ENCODE measurements at regions not wholly inside any gene's neighbourhood (a gene's known extent, or its start where the extent isn't known, plus 50 kb on each side); places are given as distances from the start of the nearest gene placed in this dataset.

DNA sequence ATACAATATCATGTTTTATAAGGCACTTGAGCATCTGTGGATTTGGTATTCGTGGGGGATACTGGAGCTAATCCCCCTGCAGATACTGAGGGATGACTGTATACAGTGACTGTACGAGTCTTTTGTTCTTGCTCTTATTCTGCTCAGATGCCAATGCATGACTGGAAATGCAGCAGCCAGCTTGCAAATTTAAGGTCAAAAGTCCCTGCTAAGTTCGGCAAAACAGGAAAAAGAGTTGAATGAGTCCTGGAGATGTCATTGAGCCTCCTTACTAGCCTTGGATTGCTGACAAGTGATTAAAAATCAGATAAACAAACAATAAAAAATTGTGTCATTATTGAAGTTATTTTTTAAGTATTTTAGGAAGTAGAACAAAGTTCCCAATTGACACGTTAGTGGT, 599.3 kb upstream of the IMPG1 start:
- H3K36me3 ChIP-seq (replicated peaks; ENCODE audit: low read depth, low read length), result no peaks in the 10 kb centered on the region
- H3K9ac ChIP-seq (ENCODE audit: low read length), result no peak overlapping the region
- no peak overlapping the region for H3K27ac ChIP-seq (ENCODE audit: low read length)
- H3K9me3 ChIP-seq (ENCODE audit: insufficient read depth, low read length), result no peaks in the 10 kb centered on the region
- no peak overlapping the region for H3K4me2 ChIP-seq (ENCODE audit: low read length)
- peaks cover 28% of the 10 kb centered on the region for H3K4me1 ChIP-seq (ENCODE audit: low read length)
- H3K27me3 ChIP-seq (ENCODE audit: low read depth, low read length), result no peaks in the 10 kb centered on the region
- H4K20me1 ChIP-seq (ENCODE audit: insufficient read depth, low read length), result no peaks in the 10 kb centered on the region
- H3K79me2 ChIP-seq (ENCODE audit: low read length), result no peaks in the 10 kb centered on the region
- TF ChIP-seq, protein P1, sequence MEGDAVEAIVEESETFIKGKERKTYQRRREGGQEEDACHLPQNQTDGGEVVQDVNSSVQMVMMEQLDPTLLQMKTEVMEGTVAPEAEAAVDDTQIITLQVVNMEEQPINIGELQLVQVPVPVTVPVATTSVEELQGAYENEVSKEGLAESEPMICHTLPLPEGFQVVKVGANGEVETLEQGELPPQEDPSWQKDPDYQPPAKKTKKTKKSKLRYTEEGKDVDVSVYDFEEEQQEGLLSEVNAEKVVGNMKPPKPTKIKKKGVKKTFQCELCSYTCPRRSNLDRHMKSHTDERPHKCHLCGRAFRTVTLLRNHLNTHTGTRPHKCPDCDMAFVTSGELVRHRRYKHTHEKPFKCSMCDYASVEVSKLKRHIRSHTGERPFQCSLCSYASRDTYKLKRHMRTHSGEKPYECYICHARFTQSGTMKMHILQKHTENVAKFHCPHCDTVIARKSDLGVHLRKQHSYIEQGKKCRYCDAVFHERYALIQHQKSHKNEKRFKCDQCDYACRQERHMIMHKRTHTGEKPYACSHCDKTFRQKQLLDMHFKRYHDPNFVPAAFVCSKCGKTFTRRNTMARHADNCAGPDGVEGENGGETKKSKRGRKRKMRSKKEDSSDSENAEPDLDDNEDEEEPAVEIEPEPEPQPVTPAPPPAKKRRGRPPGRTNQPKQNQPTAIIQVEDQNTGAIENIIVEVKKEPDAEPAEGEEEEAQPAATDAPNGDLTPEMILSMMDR (IDR thresholded peaks at IDR 0.05; ENCODE audit: low read depth, low read length), result no peak
- no peak for TF ChIP-seq EZH2phosphoT487 (IDR thresholded peaks at IDR 0.05; ENCODE audit: low read depth)
- H3K4me3 ChIP-seq (ENCODE audit: low read length), result no peak overlapping the region
- no peak overlapping the region for H2AFZ ChIP-seq (ENCODE audit: low read depth, low read length)

DNA sequence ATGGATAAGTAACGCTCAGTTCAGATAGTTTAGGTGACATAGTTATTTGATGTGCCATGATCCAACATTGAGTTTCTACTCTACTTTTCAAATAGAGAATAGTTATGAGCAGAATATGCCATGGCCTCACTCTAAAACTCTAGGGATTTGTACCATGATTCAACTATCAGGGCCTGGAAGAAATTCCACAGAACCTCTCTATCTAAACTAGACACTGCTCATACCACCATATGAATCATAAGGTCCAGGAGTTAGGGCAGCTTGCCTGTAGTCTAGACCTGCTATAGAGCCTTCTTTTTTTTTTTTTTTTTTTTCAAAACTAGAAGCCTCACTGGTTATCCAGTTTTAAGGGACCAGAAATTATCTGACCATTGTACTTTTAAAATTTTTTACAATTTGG, 571.8 kb upstream of the IMPG1 start:
- no peaks in the 10 kb centered on the region for H3K4me1 ChIP-seq (ENCODE audit: low read length)
- H4K20me1 ChIP-seq (ENCODE audit: insufficient read depth, low read length), result no peaks in the 10 kb centered on the region
- no peak for TF ChIP-seq EZH2phosphoT487 (IDR thresholded peaks at IDR 0.05; ENCODE audit: low read depth)
- TF ChIP-seq, protein P1 (IDR thresholded peaks at IDR 0.05; ENCODE audit: low read depth, low read length), result no peak
- no peaks in the 10 kb centered on the region for H3K9me3 ChIP-seq (ENCODE audit: insufficient read depth, low read length)
- no peak overlapping the region for H3K27ac ChIP-seq (ENCODE audit: low read length)
- no peak overlapping the region for H2AFZ ChIP-seq (ENCODE audit: low read depth, low read length)
- no peaks in the 10 kb centered on the region for H3K27me3 ChIP-seq (ENCODE audit: low read depth, low read length)
- no peaks in the 10 kb centered on the region for H3K79me2 ChIP-seq (ENCODE audit: low read length)
- H3K4me2 ChIP-seq (ENCODE audit: low read length), result no peak overlapping the region
- H3K4me3 ChIP-seq (ENCODE audit: low read length), result no peak overlapping the region
- H3K9ac ChIP-seq (ENCODE audit: low read length), result no peak overlapping the region
- H3K36me3 ChIP-seq (replicated peaks; ENCODE audit: low read depth, low read length), result no peaks in the 10 kb centered on the region

DNA sequence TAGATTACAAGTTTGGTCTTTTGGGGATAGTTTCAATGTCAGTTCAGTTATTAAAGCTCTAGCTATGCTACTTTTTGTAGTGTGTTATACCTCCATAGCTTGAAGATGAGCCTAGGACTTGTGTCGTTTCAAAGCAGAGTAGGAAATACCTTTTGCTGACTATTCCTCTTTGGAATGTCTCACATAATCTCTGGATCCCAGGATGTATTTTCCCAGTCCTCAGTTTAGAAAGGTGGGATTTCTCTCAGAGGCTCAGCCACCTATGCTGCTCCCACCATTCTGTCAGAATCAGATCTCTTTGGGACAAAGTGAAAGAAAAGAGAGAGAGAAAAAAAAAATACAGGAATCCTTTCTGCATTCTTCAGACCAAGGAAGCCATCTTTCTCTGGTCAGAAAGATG, 567.5 kb upstream of the IMPG1 start:
- Histone ChIP-seq H4K20me1 (ENCODE audit: insufficient read depth, low read length) (no peaks in the 10 kb centered on the region), H3K27ac (ENCODE audit: low read length) (no peak overlapping the region), H3K4me2 (ENCODE audit: low read length) (no peak overlapping the region), H3K9ac (ENCODE audit: low read length) (no peak overlapping the region), H3K79me2 (ENCODE audit: low read length) (no peaks in the 10 kb centered on the region), H3K27me3 (ENCODE audit: low read depth, low read length) (no peaks in the 10 kb centered on the region), H3K4me3 (ENCODE audit: low read length) (no peak overlapping the region), H3K4me1 (ENCODE audit: low read length) (no peaks in the 10 kb centered on the region), H2AFZ (ENCODE audit: low read depth, low read length) (peak overlapping the region; percentile 50; the same call in 1 of the 2 replicates), H3K36me3 (replicated peaks; ENCODE audit: low read depth, low read length) (no peaks in the 10 kb centered on the region), H3K9me3 (ENCODE audit: insufficient read depth, low read length) (no peaks in the 10 kb centered on the region)
- no peak for TF ChIP-seq EZH2phosphoT487 (IDR thresholded peaks at IDR 0.05; ENCODE audit: low read depth)
- TF ChIP-seq, protein P1 (IDR thresholded peaks at IDR 0.05; ENCODE audit: low read depth, low read length), result no peak

DNA sequence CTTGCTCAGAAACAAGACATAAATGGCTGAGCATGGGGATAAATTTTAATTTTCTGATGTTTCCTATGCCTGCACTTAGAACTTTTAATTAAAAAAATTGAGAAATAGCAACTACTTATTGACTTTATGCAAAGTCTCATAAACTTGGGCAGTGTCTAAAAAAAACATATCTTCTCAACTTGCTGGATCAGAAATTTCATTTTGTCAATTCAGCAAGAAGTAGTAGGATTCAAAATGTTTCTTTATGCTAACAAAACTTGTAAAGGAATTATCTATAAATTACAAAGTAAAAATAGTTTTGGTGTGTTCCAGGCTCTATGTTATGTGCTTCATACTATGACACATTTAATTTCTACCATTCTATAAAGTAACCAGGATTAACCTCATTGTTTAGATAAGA, 562.2 kb upstream of the IMPG1 start:
- no peak for TF ChIP-seq EZH2phosphoT487 (IDR thresholded peaks at IDR 0.05; ENCODE audit: low read depth)
- TF ChIP-seq, protein P1 (IDR thresholded peaks at IDR 0.05; ENCODE audit: low read depth, low read length), result no peak
- no peaks in the 10 kb centered on the region for H3K36me3 ChIP-seq (replicated peaks; ENCODE audit: low read depth, low read length)
- no peaks in the 10 kb centered on the region for H3K79me2 ChIP-seq (ENCODE audit: low read length)
- no peaks in the 10 kb centered on the region for H3K27me3 ChIP-seq (ENCODE audit: low read depth, low read length)
- H3K4me3 ChIP-seq (ENCODE audit: low read length), result no peak overlapping the region
- H2AFZ ChIP-seq (ENCODE audit: low read depth, low read length), result no peak overlapping the region
- H3K9me3 ChIP-seq (ENCODE audit: insufficient read depth, low read length), result no peaks in the 10 kb centered on the region
- no peak overlapping the region for H3K27ac ChIP-seq (ENCODE audit: low read length)
- no peak overlapping the region for H3K4me2 ChIP-seq (ENCODE audit: low read length)
- no peaks in the 10 kb centered on the region for H4K20me1 ChIP-seq (ENCODE audit: insufficient read depth, low read length)
- no peak overlapping the region for H3K9ac ChIP-seq (ENCODE audit: low read length)
- H3K4me1 ChIP-seq (ENCODE audit: low read length), result peaks cover 2% of the 10 kb centered on the region

Measured in OCI-LY3 (cell line).